H1 (cell line): ENCODE measurements at regions not wholly inside any gene's neighbourhood (a gene's known extent, or its start where the extent isn't known, plus 50 kb on each side); places are given as distances from the start of the nearest gene placed in this dataset.

Source experiments
- CTCF ChIA-PET: fragments of 300-600 bp; sonication (Branson Sonifier 250); formaldehyde crosslinking; loops from one replicate; lab custom pipeline; 2021; ENCODE audit not compliant: partially characterized antibody; lab: Charles Lee
- POLR2A ChIA-PET: fragments of 300-600 bp; sonication (Branson Sonifier 250); formaldehyde crosslinking; loops from one replicate; lab custom pipeline; 2021; ENCODE audit warnings: inconsistent platforms; ENCODE audit not compliant: partially characterized antibody; lab: Charles Lee
- DNase-seq, 2 experiments: peaks; one replicate each; pipeline versions ENCODE4 v3.0.0 to v3.0.0-alpha.2; 2010 to 2022; ENCODE audit warnings: low spot score in 2 of 2, low read depth in 1 of 2, mixed read lengths in 1 of 2
- FAIRE-seq: peaks from 2 replicates; lab custom pipeline; 2011; peaks lifted over from hg19 to GRCh38; lab: Jason Lieb, UNC
- H2AFZ ChIP-seq: 2 replicates; pipeline ENCODE4 v1.8.1; 2012; ENCODE audit warnings: low read length, inconsistent platforms
- H2AK5ac ChIP-seq: 2 replicates; pipeline ENCODE4 v1.6.1; 2013; ENCODE audit warnings: low read depth, low read length
- H2BK120ac ChIP-seq: replicated peaks from 2 replicates; pipeline ENCODE3; 2013; ENCODE audit warnings: low read depth, low read length, inconsistent platforms
- H2BK12ac ChIP-seq: 2 replicates; pipeline ENCODE4 v1.6.1; 2013; ENCODE audit warnings: low read depth, low read length
- H2BK15ac ChIP-seq: 2 replicates; pipeline ENCODE4 v1.6.1; 2013; ENCODE audit warnings: low read length
- H2BK20ac ChIP-seq: 2 replicates; pipeline ENCODE4 v1.6.1; 2013; ENCODE audit warnings: low read length
- H2BK5ac ChIP-seq: 2 replicates; pipeline ENCODE4 v1.6.1; 2013; ENCODE audit warnings: low read depth, low read length
- H3K14ac ChIP-seq: 2 replicates; pipeline ENCODE4 v1.6.1; 2013; ENCODE audit warnings: inconsistent platforms; ENCODE audit not compliant: insufficient read length
- H3K18ac ChIP-seq: 2 replicates; pipeline ENCODE4 v1.6.1; 2013; ENCODE audit warnings: low read length; ENCODE audit errors: extremely low read depth
- H3K23ac ChIP-seq: 2 replicates; pipeline ENCODE4 v1.6.1; 2013; ENCODE audit warnings: inconsistent platforms; ENCODE audit not compliant: insufficient read length
- H3K23me2 ChIP-seq: 2 replicates; pipeline ENCODE4 v1.6.1; 2013; ENCODE audit warnings: low read depth, low read length
- H3K27ac ChIP-seq: 2 replicates; pipeline ENCODE4 v1.6.1; 2011; ENCODE audit warnings: low read depth, low read length, inconsistent platforms
- H3K27me3 ChIP-seq, 4 experiments: replicated peaks in 1 of 4; 1 replicate in 1 of 4; 2 replicates in 3 of 4; pipeline versions ENCODE4 v1.6.1 to v1.8.1; 2011 to 2013; ENCODE audit warnings: low read length in 3 of 4, mild to moderate bottlenecking in 3 of 4, inconsistent platforms in 2 of 4, mixed read lengths in 2 of 4, moderate library complexity in 1 of 4; ENCODE audit not compliant: control insufficient read depth in 3 of 4, insufficient read depth in 3 of 4; ENCODE audit errors: extremely low read depth in 1 of 4
- H3K36me3 ChIP-seq, 4 experiments: 2 replicates each; pipeline versions ENCODE4 v1.6.1 to v1.8.1; 2011 to 2013; ENCODE audit warnings: mild to moderate bottlenecking in 4 of 4, low read length in 3 of 4, moderate library complexity in 2 of 4, control low read depth in 1 of 4, inconsistent platforms in 1 of 4; ENCODE audit not compliant: insufficient read depth in 4 of 4, control insufficient read depth in 2 of 4
- H3K4ac ChIP-seq: replicated peaks from 2 replicates; pipeline ENCODE3; 2013; ENCODE audit warnings: low read length, low read depth, mixed read lengths, inconsistent platforms; ENCODE audit not compliant: insufficient read length
- H3K4me1 ChIP-seq, 4 experiments: replicated peaks in 1 of 4; 1 replicate in 1 of 4; 2 replicates in 3 of 4; pipeline versions ENCODE4 v1.6.1 to v1.8.1; 2011 to 2013; ENCODE audit warnings: low read length in 3 of 4, inconsistent platforms in 2 of 4, mixed read lengths in 1 of 4; ENCODE audit not compliant: insufficient read depth in 4 of 4, control insufficient read depth in 3 of 4
- H3K4me2 ChIP-seq, 2 experiments: 2 replicates each; pipeline versions ENCODE4 v1.6.1 to v1.8.1; 2011 to 2013; ENCODE audit warnings: low read depth in 2 of 2, low read length in 2 of 2, control low read depth in 1 of 2, inconsistent platforms in 1 of 2, mild to moderate bottlenecking in 1 of 2; ENCODE audit not compliant: insufficient read depth in 1 of 2
- H3K4me3 ChIP-seq, 4 experiments: fragments of 200-600, 300-600 bp in 1 of 4; sonication (generic), shearing (Covaris generic), sonication (Bioruptor Twin) in 1 of 4; 2 replicates each; pipeline versions ENCODE4 v1.5.1 to v1.8.1; 2011 to 2016; ENCODE audit warnings: low read length in 4 of 4, low read depth in 3 of 4, control low read depth in 2 of 4, inconsistent platforms in 2 of 4, mild to moderate bottlenecking in 2 of 4, mixed read lengths in 1 of 4, moderate library complexity in 1 of 4; ENCODE audit not compliant: insufficient read depth in 2 of 4; ENCODE audit errors: extremely low read depth in 1 of 4
- H3K56ac ChIP-seq: replicated peaks from 2 replicates; pipeline ENCODE3; 2013; ENCODE audit warnings: low read depth, mild to moderate bottlenecking, mixed read lengths, low read length, inconsistent platforms; ENCODE audit not compliant: insufficient read length
- H3K79me1 ChIP-seq: 2 replicates; pipeline ENCODE4 v1.6.1; 2013; ENCODE audit warnings: low read depth, low read length, control low read depth
- H3K79me2 ChIP-seq, 2 experiments: 2 replicates each; pipeline versions ENCODE4 v1.6.1 to v1.8.1; 2012 to 2013; ENCODE audit warnings: low read length in 2 of 2, mild to moderate bottlenecking in 2 of 2, inconsistent platforms in 1 of 2; ENCODE audit not compliant: insufficient read depth in 2 of 2, control insufficient read depth in 1 of 2
- H3K9ac ChIP-seq, 4 experiments: replicated peaks in 1 of 4; 1 replicate in 1 of 4; 2 replicates in 3 of 4; pipeline versions ENCODE4 v1.6.1 to v1.8.1; 2011 to 2013; ENCODE audit warnings: low read depth in 3 of 4, low read length in 3 of 4, control low read depth in 2 of 4, mild to moderate bottlenecking in 2 of 4, moderate library complexity in 2 of 4, inconsistent platforms in 1 of 4; ENCODE audit errors: extremely low read depth in 1 of 4
- H3K9me3 ChIP-seq, 2 experiments: 2 replicates each; pipeline versions ENCODE4 v1.6.1 to v1.8.1; 2012 to 2013; ENCODE audit warnings: mild to moderate bottlenecking in 2 of 2, moderate library complexity in 2 of 2, control low read depth in 1 of 2, inconsistent platforms in 1 of 2, low read depth in 1 of 2, low read length in 1 of 2, mixed read lengths in 1 of 2; ENCODE audit not compliant: insufficient read depth in 2 of 2
- H4K20me1 ChIP-seq, 2 experiments: replicated peaks in 1 of 2; 2 replicates each; pipeline versions ENCODE3 to v1.8.1; 2011 to 2013; ENCODE audit warnings: inconsistent platforms in 2 of 2, low read length in 2 of 2, mild to moderate bottlenecking in 1 of 2; ENCODE audit not compliant: insufficient read depth in 2 of 2, control insufficient read depth in 1 of 2
- H4K5ac ChIP-seq: 2 replicates; pipeline ENCODE4 v1.6.1; 2013; ENCODE audit warnings: low read length, low read depth, mixed read lengths, inconsistent platforms; ENCODE audit not compliant: insufficient read length
- H4K8ac ChIP-seq: 2 replicates; pipeline ENCODE4 v1.8.0; 2013; ENCODE audit warnings: mild to moderate bottlenecking, moderate library complexity, low read length, inconsistent platforms; ENCODE audit not compliant: insufficient read depth; ENCODE audit errors: extremely low read depth
- H4K91ac ChIP-seq: replicated peaks from 2 replicates; pipeline ENCODE3; 2013; ENCODE audit warnings: low read length, mixed read lengths, inconsistent platforms; ENCODE audit not compliant: insufficient read length
- BACH1 ChIP-seq: IDR thresholded peaks from 2 replicates; pipeline ENCODE4 v1.6.1; 2012; ENCODE audit warnings: low read length, improper control_type of control experiment
- CBX5 ChIP-seq: fragments of 300-800, 300-1000 bp; sonication (generic); IDR thresholded peaks from 2 replicates; pipeline ENCODE4 v1.7.1; 2016; ENCODE audit warnings: antibody characterized with exemption, low read length, low read depth
- JUN ChIP-seq: IDR thresholded peaks from 2 replicates; pipeline ENCODE4 v1.6.1; 2011; ENCODE audit warnings: low read depth, mild to moderate bottlenecking, improper control_type of control experiment, low read length
- KDM1A ChIP-seq: fragments of 200-600, 300-600 bp; sonication (generic); IDR thresholded peaks from 2 replicates; pipeline ENCODE4 v1.7.1; 2016; ENCODE audit warnings: mild to moderate bottlenecking, low read length, borderline replicate concordance
- KDM5A ChIP-seq: fragments of 200-600 bp; IDR thresholded peaks from 2 replicates; pipeline ENCODE4 v1.7.1; 2012; ENCODE audit warnings: mild to moderate bottlenecking, low read length, inconsistent platforms, mixed read lengths
- POLR2A ChIP-seq, 2 experiments: IDR thresholded peaks; 1 replicate in 1 of 2; 2 replicates in 1 of 2; pipeline ENCODE4 v1.6.1; 2011; ENCODE audit warnings: low read depth in 2 of 2, low read length in 2 of 2, mild to moderate bottlenecking in 2 of 2; ENCODE audit errors: control extremely low read depth in 1 of 2
- RBBP5 ChIP-seq: IDR thresholded peaks from 2 replicates; pipeline ENCODE4 v1.7.1; 2012; ENCODE audit warnings: low read depth, mild to moderate bottlenecking, inconsistent platforms, low read length, moderate library complexity, borderline replicate concordance
- SP2 ChIP-seq: IDR thresholded peaks from 2 replicates; pipeline ENCODE4 v1.6.1; 2012; ENCODE audit warnings: mild to moderate bottlenecking, low read length, inconsistent platforms
- YY1 ChIP-seq: IDR thresholded peaks from 2 replicates; pipeline ENCODE4 v1.6.1; 2011; ENCODE audit warnings: low read depth, mild to moderate bottlenecking, low read length
- WGBS, 2 experiments: shearing (Covaris generic) in 1 of 2; methylation state at CpG; one replicate each; pipeline versions ENCODE4 v1.1.6 to v1.1.7; 2013 to 2015; ENCODE audit warnings: low lambda C conversion rate in 2 of 2, mixed read lengths in 2 of 2, inconsistent platforms in 1 of 2, low coverage in 1 of 2, missing lambda C conversion rate in 1 of 2; ENCODE audit not compliant: insufficient replicate concordance in 2 of 2, insufficient coverage in 1 of 2, insufficient read length in 1 of 2; ENCODE audit errors: extremely low coverage in 1 of 2, missing lambda C conversion rate in 1 of 2; 5-methylcytosine and 5-hydroxymethylcytosine counted together

DNA sequence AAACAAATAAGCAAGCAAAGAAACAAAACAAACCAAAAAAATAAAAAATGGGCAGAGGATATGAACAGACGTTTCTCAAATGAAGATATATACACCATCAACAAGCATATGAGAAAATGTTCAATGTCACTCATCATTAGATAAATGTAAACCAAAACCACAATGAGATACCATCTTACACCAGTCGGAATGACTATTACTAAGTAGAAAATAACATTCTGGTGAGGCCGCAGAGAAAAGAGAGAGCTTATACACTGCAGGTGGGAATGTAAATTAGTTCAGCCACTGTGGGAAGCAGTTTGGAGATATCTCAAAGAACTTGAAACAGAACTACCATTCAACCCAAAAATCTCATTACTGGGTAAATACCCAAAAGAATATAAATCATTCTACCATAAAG, 321.0 kb upstream of the SLIT2 start:
- Histone ChIP-seq H3K14ac (no peak overlapping the region), H2AFZ (no peak overlapping the region), H3K36me3 (no peaks in the 10 kb centered on the region), H3K23me2 (no peaks in the 10 kb centered on the region), H2BK15ac (no peak overlapping the region), H4K5ac (no peak overlapping the region), H3K4me3 (no peak overlapping the region), H2BK5ac (no peak overlapping the region), H3K4ac (no peak overlapping the region), H2BK120ac (no peak overlapping the region), H3K27me3 (no peaks in the 10 kb centered on the region), H3K9me3 (no peaks in the 10 kb centered on the region), H3K27ac (no peak overlapping the region), H4K91ac (no peak overlapping the region), H2AK5ac (no peak overlapping the region), H3K56ac (no peak overlapping the region), H3K18ac (no peak overlapping the region), H3K4me2 (no peak overlapping the region), H4K20me1 (no peaks in the 10 kb centered on the region), H3K4me1 (no peaks in the 10 kb centered on the region), H2BK20ac (no peak overlapping the region), H3K23ac (no peak overlapping the region), H3K9ac (no peak overlapping the region), H3K79me1 (no peaks in the 10 kb centered on the region), H4K8ac (no peak overlapping the region), H2BK12ac (no peak overlapping the region), H3K79me2 (no peaks in the 10 kb centered on the region)
- CTCF ChIA-PET = no interaction called here
- no peak for DNase-seq
- POLR2A ChIA-PET = no interaction called here
- no peak for FAIRE-seq
- TF ChIP-seq KDM5A = no peak
- no peak for TF ChIP-seq BACH1
- no peak for TF ChIP-seq YY1
- no peak for TF ChIP-seq SP2
- TF ChIP-seq JUN = no peak
- no peak for TF ChIP-seq CBX5
- no peak for TF ChIP-seq RBBP5
- no peak for TF ChIP-seq POLR2A (IDR thresholded peaks at IDR 0.05; ENCODE audit: control extremely low read depth in 1 of 2, low read depth in 2 of 2, low read length in 2 of 2)
- TF ChIP-seq KDM1A = no peak
- 88% methylated on average over 3 of the region's 3 CpGs; no CpG with 5 or more reads in 1 of the 2 experiments for WGBS, 2 experiments
